ENCODE measurements at regions not wholly inside any gene's neighbourhood (a gene's known extent, or its start where the extent isn't known, plus 50 kb on each side); places are given as distances from the start of the nearest gene placed in this dataset.

DNA sequence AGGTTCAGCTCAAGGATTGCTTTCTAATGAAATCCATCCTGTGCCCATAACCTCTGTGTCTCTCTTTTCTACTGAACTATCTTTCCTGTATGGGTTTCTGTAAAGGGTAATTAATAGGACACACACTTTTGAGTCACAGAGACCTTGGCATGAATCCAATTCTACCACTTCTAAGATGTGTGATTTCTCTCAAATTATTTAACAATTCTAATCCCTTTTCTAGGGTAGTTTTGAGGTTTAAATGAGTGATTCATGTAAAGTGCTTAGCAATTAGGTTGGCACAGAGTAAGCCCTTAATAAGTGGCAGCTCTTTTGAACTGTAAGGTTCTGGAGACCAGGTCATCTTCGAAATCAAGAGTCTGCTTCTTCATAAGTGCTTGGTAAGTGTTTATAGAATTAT, 202.7 kb downstream of the RASSF9 start:
- no peaks in the 10 kb centered on the region for H3K79me2 ChIP-seq

DNA sequence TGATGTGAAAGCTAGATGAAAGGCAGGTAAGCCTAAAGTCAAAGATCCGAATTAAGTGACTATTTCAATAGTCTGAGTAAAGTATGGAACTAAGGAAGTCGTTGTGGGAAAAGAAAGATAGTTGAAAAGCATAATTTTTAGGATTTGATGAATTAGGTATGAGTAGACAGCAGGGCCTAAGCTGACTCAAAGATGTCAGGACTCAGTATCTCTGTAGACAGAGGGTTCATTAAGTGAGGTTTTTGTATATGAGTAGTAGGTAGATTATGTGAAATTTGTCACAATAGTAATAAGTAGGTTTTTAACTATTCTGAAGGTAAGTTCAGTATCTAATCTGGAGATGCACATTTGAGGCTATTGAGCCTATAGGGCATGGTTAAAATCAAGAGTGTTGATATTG, 196.4 kb downstream of the RASSF9 start:
- Histone ChIP-seq H3K27me3 (no peaks in the 10 kb centered on the region), H3K9me3 (ENCODE audit: low read depth) (no peaks in the 10 kb centered on the region), H3K36me3 (replicated peaks; ENCODE audit: insufficient read depth, low read depth) (no peaks in the 10 kb centered on the region), H3K79me2 (no peaks in the 10 kb centered on the region), H4K20me1 (ENCODE audit: insufficient read depth, poor library complexity, severe bottlenecking) (no peaks in the 10 kb centered on the region), H3K4me1 (ENCODE audit: insufficient read depth) (no peaks in the 10 kb centered on the region), H3K4me3 (no peak overlapping the region), H3K27ac (no peak overlapping the region), H2AFZ (no peak overlapping the region), H3K9me2 (replicated peaks; ENCODE audit: insufficient read depth) (no peaks in the 10 kb centered on the region), H3K4me2 (no peak overlapping the region)
- no peak for DNase-seq (ENCODE audit: low spot score)
- TF ChIP-seq EZH2phosphoT487 (IDR thresholded peaks at IDR 0.05; ENCODE audit: low read depth, severe bottlenecking, unreplicated experiment) (no peak), CTCF (IDR thresholded peaks at IDR 0.05; ENCODE audit: poor library complexity) (no peak), EZH2 (IDR thresholded peaks at IDR 0.05; ENCODE audit: borderline replicate concordance) (no peak)
- 80% methylated on average over 2 of the region's 2 CpGs for whole genome bisulfite sequencing (ENCODE audit: low lambda C conversion rate, missing lambda C conversion rate)

More for the DNA sequence above, 202.7 kb downstream of the RASSF9 start:
- DNase-seq (ENCODE audit: low spot score): no peak
- WGBS (ENCODE audit: low lambda C conversion rate, missing lambda C conversion rate): 72% methylated on average over 1 of the region's 1 CpG
- H3K9me3 ChIP-seq (ENCODE audit: low read depth): no peaks in the 10 kb centered on the region
- H2AFZ ChIP-seq: no peak overlapping the region
- H4K20me1 ChIP-seq (ENCODE audit: insufficient read depth, poor library complexity, severe bottlenecking): no peaks in the 10 kb centered on the region
- no peaks in the 10 kb centered on the region for H3K27me3 ChIP-seq
- no peak overlapping the region for H3K27ac ChIP-seq
- H3K4me2 ChIP-seq: no peak overlapping the region
- H3K36me3 ChIP-seq (replicated peaks; ENCODE audit: insufficient read depth, low read depth): no peaks in the 10 kb centered on the region
- no peaks in the 10 kb centered on the region for H3K9me2 ChIP-seq (replicated peaks; ENCODE audit: insufficient read depth)
- no peak overlapping the region for H3K4me3 ChIP-seq
- no peaks in the 10 kb centered on the region for H3K4me1 ChIP-seq (ENCODE audit: insufficient read depth)
- TF ChIP-seq EZH2 (IDR thresholded peaks at IDR 0.05; ENCODE audit: borderline replicate concordance) (no peak), CTCF (IDR thresholded peaks at IDR 0.05; ENCODE audit: poor library complexity) (no peak), EZH2phosphoT487 (IDR thresholded peaks at IDR 0.05; ENCODE audit: low read depth, severe bottlenecking, unreplicated experiment) (no peak)

DNA sequence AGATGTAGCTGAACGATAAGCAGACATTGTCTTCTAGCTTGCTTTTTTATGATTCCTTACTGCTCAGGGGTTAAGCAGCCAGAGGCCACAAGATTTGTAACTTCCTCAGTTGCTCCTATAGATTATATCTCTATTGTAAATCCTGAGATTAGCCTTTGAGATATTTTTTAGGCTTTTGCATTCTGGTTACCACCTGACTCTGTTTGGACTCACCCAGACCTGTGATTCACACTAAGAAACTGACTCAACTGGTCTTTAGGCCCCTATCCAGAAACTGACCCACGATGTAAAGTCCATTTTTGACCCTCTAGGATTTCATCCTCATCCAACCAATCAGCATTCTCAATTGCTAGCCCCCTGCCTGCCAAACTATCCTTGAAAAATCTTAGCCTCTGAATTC, 194.4 kb downstream of the RASSF9 start:
- no peak overlapping the region for H3K4me2 ChIP-seq
- no peak for DNase-seq (ENCODE audit: low spot score)
- TF ChIP-seq EZH2phosphoT487 (IDR thresholded peaks at IDR 0.05; ENCODE audit: low read depth, severe bottlenecking, unreplicated experiment): no peak
- no peak for TF ChIP-seq CTCF (IDR thresholded peaks at IDR 0.05; ENCODE audit: poor library complexity)
- TF ChIP-seq EZH2 (IDR thresholded peaks at IDR 0.05; ENCODE audit: borderline replicate concordance): no peak
- WGBS (ENCODE audit: low lambda C conversion rate, missing lambda C conversion rate): 59% methylated on average over 2 of the region's 2 CpGs
- H4K20me1 ChIP-seq (ENCODE audit: insufficient read depth, poor library complexity, severe bottlenecking): no peaks in the 10 kb centered on the region
- H3K4me1 ChIP-seq (ENCODE audit: insufficient read depth): no peaks in the 10 kb centered on the region
- H3K9me3 ChIP-seq (ENCODE audit: low read depth): no peaks in the 10 kb centered on the region
- no peak overlapping the region for H2AFZ ChIP-seq
- H3K9me2 ChIP-seq (replicated peaks; ENCODE audit: insufficient read depth): no peaks in the 10 kb centered on the region
- no peak overlapping the region for H3K4me3 ChIP-seq
- H3K27ac ChIP-seq: no peak overlapping the region
- H3K36me3 ChIP-seq (replicated peaks; ENCODE audit: insufficient read depth, low read depth): no peaks in the 10 kb centered on the region
- no peaks in the 10 kb centered on the region for H3K79me2 ChIP-seq
- H3K27me3 ChIP-seq: no peaks in the 10 kb centered on the region

GRCh38 chr12:85642288-85642687, 193.9 kb downstream of the RASSF9 start:
- Histone ChIP-seq H3K9me2 (replicated peaks; ENCODE audit: insufficient read depth) (no peaks in the 10 kb centered on the region), H4K20me1 (ENCODE audit: insufficient read depth, poor library complexity, severe bottlenecking) (no peaks in the 10 kb centered on the region), H3K27me3 (no peaks in the 10 kb centered on the region), H3K4me1 (ENCODE audit: insufficient read depth) (no peaks in the 10 kb centered on the region), H3K4me3 (no peak overlapping the region), H3K9me3 (ENCODE audit: low read depth) (no peaks in the 10 kb centered on the region), H2AFZ (no peak overlapping the region), H3K27ac (no peak overlapping the region), H3K36me3 (replicated peaks; ENCODE audit: insufficient read depth, low read depth) (no peaks in the 10 kb centered on the region), H3K79me2 (no peaks in the 10 kb centered on the region), H3K4me2 (no peak overlapping the region)
- no peak for DNase-seq (ENCODE audit: low spot score)
- no peak for TF ChIP-seq EZH2phosphoT487 (IDR thresholded peaks at IDR 0.05; ENCODE audit: low read depth, severe bottlenecking, unreplicated experiment)
- no peak for TF ChIP-seq CTCF (IDR thresholded peaks at IDR 0.05; ENCODE audit: poor library complexity)
- TF ChIP-seq EZH2 (IDR thresholded peaks at IDR 0.05; ENCODE audit: borderline replicate concordance): no peak
- 95% methylated on average over 2 of the region's 2 CpGs for WGBS (ENCODE audit: low lambda C conversion rate, missing lambda C conversion rate)
